ENCODE measurements at regions not wholly inside any gene's neighbourhood (a gene's known extent, or its start where the extent isn't known, plus 50 kb on each side); places are given as distances from the start of the nearest gene placed in this dataset.

GRCh38 chr12:86659985-86660384 lies 403.8 kb upstream of the MGAT4C start:
- POLR2A ChIA-PET: no interaction called here
- no peak for DNase-seq (ENCODE audit: extremely low spot score)
- TF ChIP-seq CTCF (IDR thresholded peaks at IDR 0.05; ENCODE audit: control extremely low read depth, extremely low read depth, low read depth, missing control alignments): no peak
- CTCF ChIA-PET: interaction anchor here (1.2 to 1.3 kb wide), 2 partner anchors 10 to 22 kb away, joined by 3 to 6 read pairs; no protein-coding TSS in a partner anchor

GRCh38 chr12:86658303-86658702 lies 402.1 kb upstream of the MGAT4C start:
- POLR2A ChIA-PET: no interaction called here
- CTCF ChIA-PET: no interaction called here
- TF ChIP-seq CTCF (IDR thresholded peaks at IDR 0.05; ENCODE audit: control extremely low read depth, extremely low read depth, low read depth, missing control alignments): no peak
- DNase-seq (ENCODE audit: extremely low spot score): no peak

- no peak for TF ChIP-seq CTCF (IDR thresholded peaks at IDR 0.05; ENCODE audit: control extremely low read depth, extremely low read depth, low read depth, missing control alignments)
- ChIA-PET CTCF (no interaction called here), POLR2A (no interaction called here)
- DNase-seq (ENCODE audit: extremely low spot score): no peak
These were observed 391.6 kb upstream of the MGAT4C start for GRCh38 chr12:86647800-86648199.

- no peak for DNase-seq (ENCODE audit: extremely low spot score)
- CTCF ChIA-PET: interaction anchor here (0.8 to 1.2 kb wide), 5 partner anchors 12 to 68 kb away, joined by 3 to 4 read pairs (median 3); no protein-coding TSS in a partner anchor
- POLR2A ChIA-PET: no interaction called here
- TF ChIP-seq CTCF (IDR thresholded peaks at IDR 0.05; ENCODE audit: control extremely low read depth, extremely low read depth, low read depth, missing control alignments): no peak
These were observed 378.5 kb upstream of the MGAT4C start for GRCh38 chr12:86634456-86635410.

- ChIA-PET POLR2A (no interaction called here), CTCF (no interaction called here)
- TF ChIP-seq CTCF (IDR thresholded peaks at IDR 0.05; ENCODE audit: control extremely low read depth, extremely low read depth, low read depth, missing control alignments): no peak
- DNase-seq (ENCODE audit: extremely low spot score): no peak
These were observed 370.8 kb upstream of the MGAT4C start for GRCh38 chr12:86627001-86627400.

- ChIA-PET POLR2A (no interaction called here), CTCF (no interaction called here)
- TF ChIP-seq CTCF (IDR thresholded peaks at IDR 0.05; ENCODE audit: control extremely low read depth, extremely low read depth, low read depth, missing control alignments): no peak
- DNase-seq (ENCODE audit: extremely low spot score): no peak
These were observed 367.1 kb upstream of the MGAT4C start for GRCh38 chr12:86623267-86623666.
